Activated CD8-positive, alpha-beta memory T cell treated with anti-CD3 and anti-CD28 coated beads for 48 hours (primary cell): ENCODE measurements at regions not wholly inside any gene's neighbourhood (a gene's known extent, or its start where the extent isn't known, plus 50 kb on each side); places are given as distances from the start of the nearest gene placed in this dataset.
"Not testable (repeated sequence)": the region's sequence is repeated elsewhere in the genome, so short reads cannot be mapped to it uniquely, and the experiment has no call there.

Experiments used
- DNase-seq, 3 experiments: peaks; one replicate each; pipeline ENCODE4 v3.0.0-alpha.2; 2020; ENCODE audit warnings: low read depth in 2 of 3, low spot score in 2 of 3

DNA sequence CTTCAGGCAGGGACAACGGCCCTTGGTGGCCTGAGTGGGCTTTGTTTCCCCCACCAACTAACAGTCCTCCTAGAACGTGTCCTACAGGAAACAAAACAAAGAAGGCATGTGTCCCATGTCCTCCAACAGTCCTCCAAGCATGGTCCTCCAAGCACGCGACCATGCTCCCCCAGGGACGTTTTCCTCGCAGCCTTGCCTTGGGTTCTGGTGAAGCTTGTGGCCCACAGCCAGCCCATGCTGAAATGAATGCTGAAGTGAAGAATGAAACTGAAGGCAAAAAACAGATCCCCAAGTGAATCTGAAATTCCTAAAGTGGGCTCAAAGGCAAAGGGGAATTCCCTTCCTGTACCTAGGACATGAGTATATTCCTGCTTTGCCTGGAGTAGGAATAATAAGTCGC is 176.6 kb downstream of the JCAD start:
- DNase-seq: no peak

DNA sequence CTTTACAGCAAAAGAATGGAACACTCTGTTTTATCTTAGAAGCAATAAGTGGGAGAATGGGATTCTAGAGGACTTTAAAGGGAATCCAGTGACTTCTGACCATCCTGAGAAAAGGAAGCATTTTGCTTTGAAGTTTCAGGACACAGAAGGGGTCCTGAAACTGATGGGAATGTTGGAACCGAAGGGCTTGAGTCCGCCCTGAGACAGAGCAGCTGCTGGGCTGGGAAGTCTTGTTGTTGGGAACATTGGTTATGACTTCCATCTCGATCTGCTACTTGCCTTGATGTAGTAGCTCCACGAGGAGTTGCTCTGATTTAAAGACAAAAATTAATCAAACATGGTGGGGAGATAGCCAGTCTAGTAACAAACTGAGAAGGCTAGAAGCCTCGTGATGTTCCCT is 177.6 kb downstream of the JCAD start:
- DNase-seq: no peak

DNA sequence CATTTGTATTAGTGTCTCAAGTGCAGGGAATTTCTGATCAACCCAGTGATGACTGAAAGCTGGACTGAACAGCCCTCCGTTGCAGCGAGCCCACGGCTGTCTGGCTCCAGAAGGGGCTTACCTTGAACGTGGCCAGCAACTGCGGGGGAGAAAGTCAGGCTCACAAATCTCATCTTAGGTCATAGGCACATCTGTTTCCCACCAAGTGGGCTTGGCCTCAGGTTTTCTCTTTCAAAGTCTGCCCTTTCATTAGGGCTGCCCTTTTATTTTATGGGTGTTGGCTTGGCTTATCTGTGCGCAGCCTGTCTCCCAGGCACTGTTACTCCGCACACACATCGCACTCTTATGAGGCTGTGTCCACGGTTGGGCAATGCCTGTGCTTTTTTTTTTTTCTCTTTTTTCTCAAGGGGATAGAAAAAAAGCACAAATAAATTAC is 178.0 kb downstream of the JCAD start:
- DNase-seq: no peak

DNA sequence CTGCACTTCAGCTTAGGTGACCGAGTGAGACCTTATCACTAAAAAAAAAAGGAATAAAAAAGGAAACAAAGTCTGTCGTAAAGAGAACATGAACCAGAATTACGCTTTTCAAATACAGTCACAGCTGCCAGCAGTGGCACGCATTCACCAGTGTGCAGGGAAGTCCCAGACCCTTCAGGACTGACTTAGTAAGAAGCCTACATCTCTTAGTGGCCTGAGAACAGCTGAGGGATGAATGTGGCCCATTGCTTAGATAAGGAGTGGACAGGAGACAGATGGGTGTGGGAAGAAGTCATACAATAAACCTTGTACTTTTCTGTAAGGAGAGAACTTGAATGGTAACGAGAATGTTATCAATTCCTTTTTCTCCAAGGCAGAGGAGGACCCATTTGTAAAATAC is 178.5 kb downstream of the JCAD start:
- DNase-seq: no peak

DNA sequence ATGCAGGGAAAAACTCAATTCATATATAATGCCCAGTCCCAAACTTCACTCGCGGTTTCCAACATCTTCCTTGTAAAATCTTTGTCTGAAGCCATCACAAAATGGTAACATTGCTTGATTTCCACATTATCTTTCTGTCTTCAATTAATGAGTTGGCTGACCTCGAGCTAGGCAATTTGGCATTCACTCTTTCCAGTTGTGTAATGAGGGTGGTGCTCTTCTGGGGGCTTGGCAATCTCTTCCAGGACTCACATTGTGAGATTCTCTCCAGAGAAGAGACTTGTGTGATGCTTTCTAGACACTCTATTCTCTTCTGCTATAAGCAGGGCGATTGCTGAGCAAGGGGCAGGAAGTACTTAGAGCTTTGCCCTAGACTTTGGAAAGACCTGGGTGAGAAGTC is 179.5 kb downstream of the JCAD start:
- no peak for DNase-seq

DNA sequence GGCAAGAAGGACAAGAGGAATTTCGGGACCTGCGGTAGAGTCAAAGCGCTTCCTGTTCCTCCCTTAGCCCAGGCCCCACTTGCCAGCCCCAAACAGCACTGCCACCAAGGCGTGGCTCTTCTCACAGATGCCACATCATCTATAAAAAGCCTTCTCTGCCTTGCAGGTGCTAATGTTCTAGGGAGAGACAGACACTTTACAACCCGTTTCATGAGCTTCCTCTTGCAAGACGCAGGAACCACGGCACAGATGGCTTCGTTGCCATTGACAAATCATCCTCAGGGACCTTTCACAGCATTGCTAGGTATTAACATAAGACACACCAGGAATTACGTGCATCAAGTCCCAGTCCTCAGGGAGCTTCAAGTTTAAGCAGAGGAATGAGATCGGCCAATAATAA is 180.9 kb downstream of the JCAD start:
- DNase-seq: no peak

DNA sequence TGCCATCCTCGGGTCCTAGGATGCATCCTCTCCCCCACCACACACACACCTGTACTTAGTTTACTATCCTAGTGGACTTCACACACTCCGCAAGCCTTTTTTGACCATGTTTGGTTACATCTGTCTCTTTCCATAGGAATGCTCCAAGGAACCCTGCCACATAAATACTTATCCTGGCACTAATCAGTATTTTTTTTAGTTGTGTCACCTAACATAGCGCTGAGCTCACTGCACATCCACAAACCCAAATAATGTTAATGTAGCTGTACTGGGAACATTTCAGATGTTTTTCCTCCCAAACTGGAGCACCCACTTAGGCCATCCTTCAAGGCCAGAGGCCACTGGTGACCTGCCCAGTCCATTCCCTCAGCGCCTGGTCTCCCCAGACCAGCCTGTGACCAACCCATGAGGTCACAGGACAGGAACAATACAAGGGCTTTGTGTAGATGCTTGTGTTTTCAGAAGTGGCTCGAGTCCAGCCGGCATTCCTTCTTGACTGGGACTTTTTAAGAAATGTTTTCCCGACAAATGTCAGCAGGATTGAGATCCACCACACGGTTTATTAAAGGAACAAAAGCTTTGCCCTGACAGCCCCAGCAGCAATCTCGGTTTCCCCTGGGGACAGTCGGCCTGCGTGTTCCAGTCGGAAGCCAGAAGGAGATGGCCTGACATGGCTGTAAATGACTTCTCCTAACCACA is 181.4 kb downstream of the JCAD start:
- no peak for DNase-seq

DNA sequence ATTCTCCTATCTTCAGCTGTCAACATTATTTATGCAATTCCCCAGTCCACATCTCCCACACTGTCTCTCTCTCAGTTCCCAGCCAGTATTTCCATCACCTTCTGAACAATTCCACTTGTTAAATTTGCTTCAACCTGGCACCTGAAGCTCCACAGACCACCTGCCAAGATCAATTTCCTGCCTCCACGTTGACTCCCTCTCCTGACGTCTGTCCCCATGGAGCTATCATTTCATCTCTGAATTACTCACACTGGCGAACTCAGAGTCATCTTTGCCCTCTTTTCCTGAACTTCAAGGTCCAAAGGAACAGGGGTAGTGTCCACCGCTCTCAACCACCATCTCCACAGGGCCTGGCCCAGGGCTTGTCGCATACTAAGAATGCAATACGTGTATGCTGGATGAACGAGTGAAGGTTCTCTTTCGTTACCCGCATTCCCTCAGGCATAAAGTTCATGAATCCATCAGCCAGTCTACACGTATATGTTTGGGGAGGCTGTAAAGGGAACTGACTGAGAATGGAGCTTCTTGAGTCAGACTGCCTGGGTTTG is 183.3 kb downstream of the JCAD start:
- DNase-seq: no peak

DNA sequence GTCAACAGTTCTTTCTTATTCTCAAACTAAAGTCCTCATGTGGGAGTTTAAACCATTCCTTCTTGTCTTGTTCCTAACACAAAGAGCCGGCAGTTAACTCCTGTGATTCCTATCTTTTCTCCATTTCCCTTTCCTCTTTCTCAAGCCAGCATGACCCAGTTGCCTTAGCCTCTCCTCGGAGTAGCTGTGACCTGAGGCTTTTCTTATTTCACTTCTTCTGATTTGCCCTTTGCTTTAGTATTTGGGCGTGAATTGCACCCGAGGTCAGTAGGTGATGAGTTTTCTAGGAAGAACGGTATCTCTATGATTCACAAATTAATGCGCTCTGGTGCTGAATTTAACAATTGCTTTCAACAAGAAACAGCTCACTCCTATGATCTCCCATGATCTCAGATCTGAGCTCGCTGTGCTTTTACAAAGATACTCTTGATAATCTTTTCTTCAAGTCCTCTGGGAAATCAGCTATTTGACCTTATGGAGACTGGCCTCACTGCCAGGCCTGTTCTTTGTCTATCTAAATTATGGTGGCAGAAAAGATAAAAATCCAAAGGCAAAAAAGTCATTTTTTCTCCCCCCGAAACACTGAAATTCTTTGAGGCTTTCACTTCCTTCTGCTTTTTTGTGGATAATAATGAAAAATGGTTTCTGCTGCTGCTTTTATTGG is 184.6 kb downstream of the JCAD start:
- no peak for DNase-seq

DNA sequence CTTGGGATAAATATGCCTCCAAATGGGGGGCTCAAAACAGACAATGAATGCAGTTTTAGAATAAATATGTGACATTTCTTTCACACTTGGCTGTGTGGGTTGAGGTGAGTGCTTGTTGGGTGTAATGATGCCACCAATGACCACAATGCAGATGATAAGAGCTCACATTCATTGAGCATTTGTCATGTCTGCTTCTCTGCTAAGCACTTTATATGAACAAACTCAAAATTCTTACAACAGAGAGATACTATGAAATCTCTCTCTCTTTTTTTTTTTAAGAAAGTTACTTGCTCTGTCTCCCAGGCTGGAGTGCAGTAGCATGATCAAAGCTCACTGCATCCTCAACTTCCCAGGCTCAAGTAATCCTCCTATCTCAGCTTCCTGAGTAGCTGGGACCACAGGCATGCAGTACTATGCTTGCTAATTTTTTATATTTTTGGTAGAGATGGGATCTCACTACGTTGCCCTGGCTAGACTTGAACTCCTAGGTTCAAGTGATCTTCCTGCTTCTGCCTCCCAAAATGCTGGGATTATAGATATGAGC is 185.4 kb downstream of the JCAD start:
- no peak for DNase-seq

DNA sequence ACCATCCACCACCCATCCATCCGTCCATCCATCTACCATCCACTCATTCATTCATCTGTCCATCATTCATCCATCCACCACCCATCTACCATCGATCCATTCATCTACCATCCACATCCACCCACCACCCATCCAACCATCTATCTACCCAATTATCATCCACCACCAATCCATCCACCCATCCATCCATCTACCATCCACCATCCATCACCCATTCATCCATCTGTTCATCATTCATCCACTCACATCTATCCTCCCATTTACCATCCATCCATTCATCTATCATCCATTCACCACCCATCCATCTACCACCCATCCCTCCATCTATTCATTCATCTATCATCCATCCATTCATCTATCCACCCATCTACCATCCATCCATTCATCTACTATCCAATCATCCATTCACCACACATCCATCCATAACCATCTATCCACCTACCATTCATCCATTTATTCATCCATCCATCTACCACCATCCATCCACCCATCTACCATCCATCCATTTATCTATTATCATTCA is 188.8 kb downstream of the JCAD start:
- DNase-seq: no peak

DNA sequence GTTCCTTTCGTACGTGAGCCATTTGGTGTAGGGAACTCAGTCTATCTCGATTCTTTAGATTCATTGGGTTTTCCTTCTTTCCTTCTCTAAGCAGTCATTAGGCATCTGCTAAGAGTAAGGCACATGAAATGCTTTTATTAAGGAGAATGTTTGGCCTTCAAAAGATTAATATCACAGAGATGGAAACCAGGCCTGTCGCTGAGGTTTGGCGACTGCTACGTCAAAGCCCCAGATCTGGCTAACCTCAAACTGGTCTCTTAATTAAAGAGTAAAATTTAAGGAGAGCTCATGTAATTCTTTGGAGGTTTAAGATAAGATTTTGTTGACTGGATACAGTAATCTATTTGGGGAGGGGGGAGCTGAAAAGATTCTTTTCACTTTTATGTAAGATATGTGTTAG is 189.8 kb downstream of the JCAD start:
- DNase-seq: no peak

DNA sequence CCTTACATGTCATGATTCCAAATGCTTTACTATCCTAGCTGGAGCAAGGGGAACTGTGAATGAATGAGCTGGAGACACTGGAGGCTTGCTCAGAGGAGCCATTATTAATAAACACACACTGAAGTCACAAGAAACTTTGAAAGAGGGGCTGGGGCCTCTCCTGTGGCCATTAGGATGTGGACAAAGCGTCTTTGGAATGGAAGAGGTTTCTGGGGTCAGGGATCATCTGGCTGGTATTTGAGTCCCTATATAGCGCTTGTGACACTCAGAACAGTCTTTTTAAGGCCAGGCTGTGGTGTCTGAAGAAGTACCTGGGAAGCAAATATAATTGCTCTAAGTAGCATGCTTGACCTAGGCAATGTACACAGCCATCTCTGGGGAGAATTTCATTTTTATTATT is 193.0 kb downstream of the JCAD start:
- no peak for DNase-seq

DNA sequence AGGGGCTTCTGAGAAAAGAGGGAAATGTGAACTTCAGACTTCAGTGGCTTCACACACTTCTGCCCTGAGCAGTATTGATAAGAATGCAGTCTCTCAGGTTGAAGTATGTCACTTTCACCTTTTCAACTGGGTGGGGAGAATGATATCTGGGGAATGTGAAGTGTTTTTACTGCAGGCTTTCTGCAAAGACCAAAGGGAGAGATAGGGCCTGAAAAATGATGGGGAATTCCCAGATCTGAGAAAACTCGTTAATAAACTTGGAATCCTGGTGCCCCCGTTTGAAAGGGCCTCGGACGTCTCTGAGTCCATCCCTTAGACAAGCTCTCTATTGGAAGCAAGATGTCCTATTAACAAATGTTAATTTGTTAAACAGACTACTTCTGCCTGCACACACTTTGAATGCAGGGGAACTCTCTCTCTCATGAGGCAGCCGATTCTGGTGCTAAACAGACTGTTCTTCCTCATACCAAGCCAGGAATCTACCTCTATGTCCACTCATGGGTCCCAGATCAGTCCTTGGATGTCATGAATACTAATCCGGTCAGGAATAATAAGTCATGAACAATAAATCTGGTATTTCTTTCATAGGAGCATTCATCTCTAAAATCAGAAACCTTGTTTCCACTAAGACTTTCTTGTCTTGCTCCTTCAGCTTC is 193.6 kb downstream of the JCAD start:
- no peak for DNase-seq

DNA sequence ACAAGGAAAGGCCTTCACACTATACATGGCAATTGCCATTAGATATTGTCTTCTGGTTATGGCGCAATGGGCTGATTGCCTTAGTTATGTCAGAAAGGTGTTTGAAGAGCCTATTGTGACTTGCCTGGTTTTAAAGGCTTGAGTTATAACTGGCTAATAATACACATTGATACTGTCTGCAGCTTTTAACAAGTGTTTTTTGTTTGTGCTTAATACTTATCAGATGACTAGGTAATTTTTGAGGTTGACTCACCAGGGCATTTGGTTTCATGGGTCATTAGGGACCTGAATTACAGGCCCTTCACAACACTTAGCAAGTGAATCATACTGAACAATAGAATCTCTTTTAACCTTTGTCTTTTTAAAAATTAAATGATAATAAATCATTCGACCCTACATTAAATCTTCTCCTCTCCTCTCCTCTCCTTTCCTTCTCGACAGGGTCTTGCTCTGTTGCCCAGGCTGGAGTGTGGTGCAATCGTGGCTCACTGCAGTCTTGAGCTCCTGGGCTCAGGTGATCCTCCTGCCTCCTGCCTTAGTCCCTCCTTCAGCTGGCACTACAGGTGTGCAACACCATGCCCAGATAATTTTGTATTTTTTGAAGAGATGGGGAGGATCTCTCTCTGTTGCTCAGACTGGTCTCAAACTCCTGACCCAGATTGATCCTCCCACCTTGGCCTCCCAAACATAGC is 196.3 kb downstream of the JCAD start:
- DNase-seq: no peak

DNA sequence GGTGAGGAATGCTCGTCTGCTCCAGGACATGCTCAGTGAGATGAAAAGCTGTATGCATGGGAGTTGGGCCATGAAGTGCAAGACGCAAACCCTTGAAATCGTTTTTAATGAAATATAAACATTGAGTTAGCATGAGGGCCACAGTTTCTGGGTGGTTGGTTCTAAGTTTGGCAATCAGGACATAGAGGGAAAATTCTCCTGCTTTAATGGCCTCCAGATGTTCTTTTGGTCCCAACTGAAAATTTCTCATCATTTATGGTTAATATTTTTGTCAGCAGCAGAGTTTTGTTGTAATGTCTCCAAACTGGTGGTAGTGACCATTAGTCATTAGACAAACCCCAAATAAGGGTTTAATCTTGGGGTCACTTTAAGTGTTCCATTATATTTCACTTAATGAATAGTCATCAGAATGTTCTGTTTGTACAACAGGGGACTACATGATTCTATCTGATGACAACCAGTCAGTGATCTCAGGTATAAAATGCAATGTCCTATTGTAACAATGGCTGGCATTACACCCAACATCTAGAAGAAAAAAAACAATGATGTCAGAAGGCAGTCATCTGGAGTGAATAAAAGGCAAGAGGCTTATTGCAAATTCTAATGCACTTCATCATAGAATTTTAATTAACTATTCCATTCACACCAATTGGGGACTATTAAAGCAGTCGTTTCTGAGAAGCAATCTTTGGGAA is 197.4 kb downstream of the JCAD start:
- no peak for DNase-seq

DNA sequence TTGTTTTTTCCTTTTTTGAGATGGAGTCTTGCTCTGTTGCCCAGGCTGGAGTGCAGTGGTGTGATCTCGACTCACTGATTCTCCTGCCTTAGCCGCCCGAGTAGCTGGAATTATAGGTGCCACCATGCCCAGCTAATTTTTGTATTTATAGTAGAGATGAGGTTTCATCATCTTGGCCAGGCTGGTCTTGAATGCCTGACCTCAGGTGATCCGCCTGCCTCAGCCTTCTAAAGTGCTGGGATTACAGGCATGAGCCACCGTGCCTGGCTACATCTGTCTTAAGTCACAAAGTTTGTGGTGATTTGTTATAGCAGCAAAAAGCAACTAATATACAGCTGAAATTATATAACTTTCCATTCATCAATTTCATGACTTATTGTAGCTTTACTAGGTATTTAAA is 198.2 kb downstream of the JCAD start:
- DNase-seq: not testable (repeated sequence)

DNA sequence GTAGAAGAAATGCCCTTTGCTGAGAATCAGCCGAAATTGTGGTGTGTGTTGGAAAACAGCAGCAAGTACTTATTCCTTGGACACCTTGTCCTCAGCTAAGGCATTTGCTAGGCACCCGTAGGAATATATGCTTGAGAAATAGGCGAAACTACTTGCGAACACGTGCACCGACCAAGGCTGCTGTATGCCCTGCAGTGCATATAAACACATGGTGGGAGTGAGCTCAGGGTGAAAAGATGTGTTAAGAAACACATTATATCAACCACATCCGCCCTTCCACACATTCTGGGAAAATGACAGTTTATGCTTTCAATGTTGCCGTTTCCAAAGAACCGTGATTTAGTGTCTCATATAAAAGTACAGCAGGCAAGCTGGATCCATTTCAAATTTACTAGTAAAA is 199.2 kb downstream of the JCAD start:
- no peak for DNase-seq

DNA sequence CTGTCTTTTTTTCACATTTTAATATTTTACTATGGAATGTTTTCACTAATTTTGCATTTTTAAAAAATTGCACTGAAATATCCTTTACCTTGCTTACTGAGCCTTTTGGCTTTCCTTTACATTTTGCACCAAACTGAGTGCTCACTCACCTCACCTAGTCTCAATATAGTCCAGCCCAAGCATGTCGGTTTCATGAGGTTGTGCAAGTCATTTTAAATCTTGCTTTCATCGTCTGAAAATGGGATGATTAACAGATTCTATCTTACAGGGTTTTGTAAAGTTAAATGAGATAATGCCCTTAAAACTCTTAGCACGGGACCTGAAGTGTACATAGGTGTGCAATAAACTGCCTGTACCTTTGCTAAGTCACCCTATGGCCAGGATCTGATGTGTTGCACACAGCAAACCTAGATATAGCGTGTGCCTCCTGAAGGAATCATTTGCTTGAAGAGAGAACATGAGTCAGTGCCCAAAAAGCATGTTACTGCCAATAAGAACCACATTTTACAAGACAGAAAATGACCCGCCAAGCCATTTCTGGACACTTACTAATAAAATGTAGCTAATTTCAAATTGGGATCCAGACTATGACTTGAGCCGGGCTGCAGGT is 199.8 kb downstream of the JCAD start:
- DNase-seq: no peak

DNA sequence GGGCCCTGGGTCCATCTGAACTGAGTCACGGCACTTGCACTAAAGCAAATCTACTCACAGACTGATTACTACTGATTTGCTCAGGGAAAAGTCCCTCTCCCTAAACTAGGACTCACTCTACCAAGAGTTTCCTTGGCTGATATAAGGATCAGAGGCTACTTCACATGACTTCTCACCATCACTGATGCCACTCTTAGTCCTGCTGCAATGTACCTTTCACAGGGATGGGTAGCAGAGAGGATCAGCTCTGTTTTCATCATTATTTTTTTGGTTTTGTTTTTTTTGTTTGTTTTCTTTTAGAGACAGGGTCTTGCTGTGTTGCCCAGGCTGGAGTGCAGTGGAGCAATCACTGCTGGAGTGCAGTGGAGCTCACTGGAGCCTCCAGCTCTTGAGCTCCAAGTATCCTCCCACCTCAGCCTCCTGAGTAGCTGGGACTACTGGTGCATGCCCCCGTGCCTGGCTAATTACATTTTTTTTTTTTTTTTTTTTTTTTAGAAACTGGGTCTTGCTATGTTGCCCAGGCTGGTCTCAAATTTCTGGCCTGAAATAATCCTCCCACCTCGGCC is 200.6 kb downstream of the JCAD start:
- DNase-seq: no peak
